Right ventricle myocardium superior (tissue), 1 donor: ENCODE measurements at regions not wholly inside any gene's neighbourhood (a gene's known extent, or its start where the extent isn't known, plus 50 kb on each side); places are given as distances from the start of the nearest gene placed in this dataset.

ENCODE experiments used
- ATAC-seq: fragments of 200-7000 bp; cut with Tn5 transposase; one replicate; pipeline ENCODE4 v1.9.1; 2020; ENCODE audit warnings: mild to moderate bottlenecking; ENCODE audit not compliant: poor library complexity
- DNase-seq: peaks from one replicate; pipeline ENCODE4 v3.0.0-alpha.2; 2020
- intact Hi-C: fragments of 100-400 bp; cut with DNase I; formaldehyde crosslinking; loops from one replicate; pipeline ENCODE4 v1.11.2; 2022
- donor health status: DM: no; HTN: yes; CAD: no; lungs with severe emphysema.

- DNase-seq (no peak), ATAC-seq (no peak)
- intact Hi-C loops = no loop called here
Observed at GRCh38 chr11:45456686-45457085, 170.5 kb upstream of the SYT13 start.

GRCh38 chr11:45455536-45455935 is 169.4 kb upstream of the SYT13 start:
- intact Hi-C loops = no loop called here
- no peak for DNase-seq
- no peak for ATAC-seq

GRCh38 chr11:45454917-45455401 is 168.8 kb upstream of the SYT13 start:
- intact Hi-C loops = no loop called here
- ATAC-seq = no peak

GRCh38 chr11:45453721-45454120 is 167.6 kb upstream of the SYT13 start:
- intact Hi-C loops = no loop called here
- DNase-seq (no peak), ATAC-seq (no peak)

More at GRCh38 chr11:45454917-45455401, 168.8 kb upstream of the SYT13 start:
- DNase-seq = no peak

- intact Hi-C loops = no loop called here
- DNase-seq (no peak), ATAC-seq (peak; percentile 38)
Observed at GRCh38 chr11:45451766-45452440, 165.8 kb upstream of the SYT13 start.

GRCh38 chr11:45450189-45450588 is 164.0 kb upstream of the SYT13 start:
- DNase-seq = no peak
- ATAC-seq = no peak
- intact Hi-C loops = no loop called here

GRCh38 chr11:45449036-45449601 is 163.0 kb upstream of the SYT13 start:
- intact Hi-C loops = no loop called here
- DNase-seq (no peak), ATAC-seq (no peak)

- DNase-seq (no peak), ATAC-seq (no peak)
- intact Hi-C loops = no loop called here
Observed at GRCh38 chr11:45448561-45448960, 162.4 kb upstream of the SYT13 start.

- no peak for ATAC-seq
Observed at GRCh38 chr11:45446998-45447397, 160.9 kb upstream of the SYT13 start.

GRCh38 chr11:45446434-45446833 is 160.3 kb upstream of the SYT13 start:
- DNase-seq (no peak), ATAC-seq (no peak)
- intact Hi-C loops = no loop called here

More at GRCh38 chr11:45446998-45447397, 160.9 kb upstream of the SYT13 start:
- DNase-seq = no peak
- intact Hi-C loops = no loop called here

GRCh38 chr11:45444796-45445195 is 158.7 kb upstream of the SYT13 start:
- no peak for DNase-seq
- ATAC-seq = no peak
- intact Hi-C loops = no loop called here

- intact Hi-C loops = no loop called here
- DNase-seq (no peak), ATAC-seq (no peak)
Observed at GRCh38 chr11:45440111-45440510, 154.0 kb upstream of the SYT13 start.

- intact Hi-C loops = no loop called here
- ATAC-seq (no peak), DNase-seq (no peak)
Observed at GRCh38 chr11:45436966-45437365, 150.8 kb upstream of the SYT13 start.

- intact Hi-C loops = no loop called here
- DNase-seq = no peak
- no peak for ATAC-seq
Observed at GRCh38 chr11:45436118-45436517, 150.0 kb upstream of the SYT13 start.

- no peak for DNase-seq
- intact Hi-C loops = no loop called here
- no peak for ATAC-seq
Observed at GRCh38 chr11:45435706-45436105, 149.6 kb upstream of the SYT13 start.

- intact Hi-C loops = no loop called here
- DNase-seq = no peak
- ATAC-seq = no peak
Observed at GRCh38 chr11:45432910-45433309, 146.8 kb upstream of the SYT13 start.

GRCh38 chr11:45432100-45432499 is 146.0 kb upstream of the SYT13 start:
- DNase-seq (no peak), ATAC-seq (no peak)
- intact Hi-C loops = no loop called here

GRCh38 chr11:45431046-45432018 is 145.2 kb upstream of the SYT13 start:
- intact Hi-C loops = no loop called here
- ATAC-seq = no peak
- no peak for DNase-seq

- DNase-seq = no peak
- intact Hi-C loops = no loop called here
- no peak for ATAC-seq
Observed at GRCh38 chr11:45430361-45430760, 144.2 kb upstream of the SYT13 start.

GRCh38 chr11:45429719-45430118 is 143.6 kb upstream of the SYT13 start:
- DNase-seq (no peak), ATAC-seq (no peak)
- intact Hi-C loops = no loop called here
